HG03045 (cell line): ENCODE measurements at regions not wholly inside any gene's neighbourhood (a gene's known extent, or its start where the extent isn't known, plus 50 kb on each side); places are given as distances from the start of the nearest gene placed in this dataset.

Source experiments
- ATAC-seq: cut with Tn5 transposase; IDR thresholded peaks from one replicate; pipeline ENCODE4 v1.9.1; 2021; ENCODE audit warnings: mild to moderate bottlenecking, moderate library complexity; ENCODE audit not compliant: unreplicated experiment

DNA sequence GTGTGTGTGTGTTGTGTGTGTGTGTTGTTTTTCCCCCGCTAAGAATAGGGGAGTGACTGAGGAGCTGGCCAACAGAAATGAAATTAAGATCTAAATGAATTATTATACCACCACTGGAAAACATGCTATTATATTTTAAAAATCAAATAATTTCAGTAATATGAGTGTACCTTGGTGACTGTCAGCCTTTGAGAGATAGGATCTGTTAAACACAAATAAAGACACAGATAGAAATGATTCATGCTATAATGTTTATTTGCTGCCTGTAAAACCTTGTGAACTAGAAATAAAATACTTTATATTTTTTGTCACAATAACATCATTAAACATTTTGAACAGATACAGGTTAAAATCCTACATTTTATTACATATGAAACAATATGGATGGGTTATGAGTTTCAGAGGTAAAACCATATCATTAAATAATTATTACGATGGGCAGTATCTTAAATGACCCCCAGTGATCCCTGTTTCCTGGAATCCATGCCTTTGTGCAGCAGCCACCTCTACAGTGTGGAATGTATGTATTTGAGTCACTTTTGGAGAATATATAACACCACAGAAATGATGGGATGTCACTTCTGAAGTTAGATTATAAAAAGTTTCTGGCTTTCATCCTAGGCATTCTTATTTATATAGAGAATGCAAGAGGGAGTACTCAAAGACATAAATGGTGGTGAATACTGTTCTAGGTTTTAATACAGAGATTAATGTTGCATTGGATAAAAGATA lies 617.2 kb downstream of the CDH18 start:
- no peak for ATAC-seq

- ATAC-seq, result no peak
Measured at GRCh38 chr5:19388391-19388790, 599.6 kb downstream of the CDH18 start.

DNA sequence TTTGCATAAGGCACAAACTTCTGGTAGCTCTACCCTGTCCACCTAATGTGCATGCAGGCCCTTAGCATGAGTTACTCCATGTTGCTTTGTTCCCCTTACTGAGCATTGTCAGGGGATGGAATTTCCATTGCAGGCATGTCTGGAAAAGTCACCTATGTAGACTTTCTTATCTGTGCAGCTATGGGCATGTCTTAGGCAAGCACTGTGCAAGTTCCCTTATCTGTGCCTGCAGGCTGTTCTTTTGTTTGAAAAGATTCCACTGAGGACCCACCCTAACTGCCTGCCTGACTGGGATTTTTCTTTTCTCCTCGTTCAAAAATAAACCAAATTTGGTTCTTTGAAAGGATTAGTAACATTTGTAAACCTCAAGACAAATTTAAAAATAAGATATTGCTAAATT lies 587.0 kb downstream of the CDH18 start:
- no peak for ATAC-seq

DNA sequence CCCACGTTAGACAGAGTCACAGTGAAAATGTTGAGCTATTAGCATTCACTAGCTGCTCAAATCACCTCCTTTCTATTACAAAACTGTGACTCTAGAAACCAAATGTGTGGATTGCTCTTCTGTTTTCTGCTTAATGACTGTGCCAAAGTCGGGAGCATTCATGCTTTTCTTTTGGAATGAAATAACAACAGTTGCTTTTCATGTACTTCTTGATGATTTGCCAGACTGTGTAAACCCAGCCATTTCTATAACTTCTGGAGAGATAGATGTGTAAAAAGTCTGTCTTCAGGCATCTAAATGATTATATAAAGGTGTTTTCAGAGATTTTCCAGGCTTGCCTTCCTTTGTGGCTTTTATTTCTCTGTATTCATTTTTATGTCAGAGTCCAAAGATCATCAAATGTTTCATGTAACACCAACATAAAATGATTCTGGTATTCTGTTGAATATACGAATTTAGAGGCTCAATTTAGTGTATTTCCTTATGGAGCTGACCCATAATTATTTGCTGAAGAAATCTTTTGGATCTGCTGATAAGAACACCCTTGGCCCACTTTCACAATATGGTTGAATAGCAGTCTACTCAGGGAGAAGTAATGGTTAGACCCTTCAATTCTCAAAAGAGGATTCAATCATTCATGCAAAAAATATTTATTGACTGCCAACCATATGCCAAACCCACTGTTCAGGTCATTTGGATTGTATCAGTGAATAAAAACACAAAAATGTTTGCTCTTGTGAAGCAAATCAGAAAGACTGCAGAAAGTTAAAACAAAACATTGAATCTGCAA lies 581.2 kb downstream of the CDH18 start:
- no peak for ATAC-seq

GRCh38 chr5:19408149-19408548 lies 579.9 kb downstream of the CDH18 start:
- no peak for ATAC-seq

GRCh38 chr5:19411936-19412335 lies 576.1 kb downstream of the CDH18 start:
- no peak for ATAC-seq
